UCSD-AML1 (cell line): ENCODE measurements at regions not wholly inside any gene's neighbourhood (a gene's known extent, or its start where the extent isn't known, plus 50 kb on each side); places are given as distances from the start of the nearest gene placed in this dataset.
"Not testable (repeated sequence)": the region's sequence is repeated elsewhere in the genome, so short reads cannot be mapped to it uniquely, and the experiment has no call there.

ENCODE experiments used
- DNase-seq: peaks from one replicate; lab custom pipeline; 2025; ENCODE audit not compliant: unreplicated experiment; lab: John Stamatoyannopoulos, UW

GRCh38 chr3:147669077-147669476, 259.9 kb downstream of the ZIC1 start:
- DNase-seq, result no peak

- DNase-seq, result no peak
Observed at GRCh38 chr3:147672035-147672434, 262.9 kb downstream of the ZIC1 start.

DNA sequence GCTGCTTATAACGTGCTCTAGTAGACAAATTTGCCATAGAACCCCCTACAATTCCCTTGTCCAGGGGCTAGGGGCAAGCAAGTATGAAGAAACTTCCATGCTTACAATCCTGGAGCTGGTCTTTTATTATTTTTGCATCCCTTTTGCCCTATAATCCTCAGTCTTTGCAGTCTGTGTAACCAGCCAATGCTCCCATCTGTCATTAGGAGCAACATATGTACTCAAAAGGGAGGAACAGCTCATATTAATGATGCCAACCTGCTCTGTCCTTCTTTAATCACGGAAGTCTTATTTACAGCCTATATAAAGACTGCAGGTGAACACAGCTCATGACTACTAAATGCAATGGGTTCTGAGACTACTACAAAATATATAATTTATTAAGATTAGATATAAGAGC, 263.3 kb downstream of the ZIC1 start:
- DNase-seq, result no peak

- DNase-seq, result no peak
Observed at GRCh38 chr3:147675761-147676160, 266.6 kb downstream of the ZIC1 start.

DNA sequence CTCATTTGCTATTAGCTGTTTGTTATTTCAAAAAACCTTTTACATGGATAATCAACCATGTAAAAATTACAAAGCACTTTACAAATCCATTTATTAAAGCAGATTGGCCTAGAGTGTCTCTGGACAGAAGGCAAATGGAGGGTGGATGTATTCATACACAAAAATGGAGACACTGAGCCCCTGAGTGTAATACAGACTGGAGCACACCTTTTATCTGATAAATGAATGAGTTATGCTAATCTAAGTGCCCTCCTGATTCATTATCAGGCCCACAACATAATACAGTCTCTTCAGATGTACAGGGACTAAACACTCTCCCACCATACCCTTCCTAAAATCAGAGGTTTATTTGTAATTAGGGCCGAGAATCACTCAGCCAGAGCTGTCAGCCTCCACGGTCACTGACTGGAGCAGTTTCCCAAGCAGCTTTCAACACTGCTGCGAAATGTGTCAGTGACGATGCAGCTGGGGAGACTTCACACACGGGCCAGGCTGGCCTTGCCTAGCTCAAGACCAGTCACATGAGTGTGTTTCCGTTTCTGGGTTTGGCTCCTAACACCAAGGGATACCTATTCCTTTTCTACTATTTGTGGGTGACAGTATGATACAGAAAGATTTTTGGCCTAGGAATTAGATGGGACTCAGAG, 271.8 kb downstream of the ZIC1 start:
- no peak for DNase-seq

DNA sequence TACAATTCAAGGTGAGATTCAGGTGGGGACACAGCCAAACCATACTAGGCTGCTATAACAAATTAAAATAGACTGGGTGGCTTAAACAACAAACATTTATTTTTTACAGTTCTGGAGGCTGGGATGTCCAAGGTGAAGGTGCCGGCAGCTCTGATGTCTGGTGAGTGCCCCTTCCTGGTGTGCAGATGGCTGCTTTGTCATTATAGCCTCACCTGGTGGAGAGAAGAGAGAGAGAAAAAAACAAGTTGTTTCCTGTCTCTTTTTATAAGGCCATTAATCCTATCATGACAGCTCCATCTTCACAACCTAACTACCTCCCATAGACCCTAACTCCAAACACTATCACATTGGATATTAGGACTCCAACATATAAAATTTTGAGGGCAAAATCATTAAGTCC, 279.7 kb downstream of the ZIC1 start:
- no peak for DNase-seq

- no peak for DNase-seq
Observed at GRCh38 chr3:147699175-147699838, 290.1 kb downstream of the ZIC1 start.

- no peak for DNase-seq
Observed at GRCh38 chr3:147701195-147701594, 292.0 kb downstream of the ZIC1 start.

GRCh38 chr3:147702509-147702908, 293.3 kb downstream of the ZIC1 start:
- DNase-seq, result no peak

DNA sequence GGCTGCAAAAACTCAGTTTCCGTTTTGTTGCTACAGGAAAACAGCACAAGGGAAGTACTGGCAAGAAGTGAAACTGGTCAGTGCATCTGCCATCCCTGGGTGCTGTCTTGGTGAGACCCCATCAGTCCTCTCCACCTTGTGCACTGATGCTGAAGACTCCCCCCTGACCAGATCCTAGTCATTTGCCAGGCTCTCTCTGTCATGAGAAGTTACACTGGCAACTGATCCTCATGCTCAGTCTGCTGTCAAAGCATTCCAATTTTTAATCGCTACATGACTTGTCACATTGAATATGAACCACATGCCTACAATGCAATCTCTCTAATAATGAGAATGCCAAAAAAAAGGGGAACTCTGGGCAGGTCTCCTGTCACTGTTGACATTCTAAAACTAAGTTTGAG, 296.5 kb downstream of the ZIC1 start:
- no peak for DNase-seq

DNA sequence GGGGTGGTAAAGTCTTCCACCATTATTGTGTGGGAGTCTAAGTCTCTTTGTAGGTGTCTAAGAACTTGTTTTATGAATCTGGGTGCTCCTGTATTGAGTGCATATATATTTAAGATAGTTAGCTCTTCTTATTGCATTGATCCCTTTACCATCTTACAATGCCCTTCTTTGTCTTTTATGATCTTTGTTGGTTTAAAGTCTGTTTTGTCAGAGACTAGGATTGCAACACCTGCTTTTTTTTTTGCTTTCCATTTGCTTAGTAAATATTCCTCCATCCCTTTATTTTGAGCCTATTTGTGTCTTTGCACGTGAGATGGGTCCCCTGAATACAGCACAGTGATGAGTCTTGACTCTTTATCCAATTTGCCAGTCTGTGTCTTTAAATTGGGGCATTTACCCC, 301.6 kb downstream of the ZIC1 start:
- not testable (repeated sequence) for DNase-seq

- DNase-seq, result no peak
Observed at GRCh38 chr3:147712357-147712756, 303.2 kb downstream of the ZIC1 start.

- not testable (repeated sequence) for DNase-seq
Observed at GRCh38 chr3:147712758-147713157, 303.6 kb downstream of the ZIC1 start.

GRCh38 chr3:147713234-147714133, 304.3 kb downstream of the ZIC1 start:
- DNase-seq, result no peak

- no peak for DNase-seq
Observed at GRCh38 chr3:147729641-147730040, 320.5 kb downstream of the ZIC1 start.

DNA sequence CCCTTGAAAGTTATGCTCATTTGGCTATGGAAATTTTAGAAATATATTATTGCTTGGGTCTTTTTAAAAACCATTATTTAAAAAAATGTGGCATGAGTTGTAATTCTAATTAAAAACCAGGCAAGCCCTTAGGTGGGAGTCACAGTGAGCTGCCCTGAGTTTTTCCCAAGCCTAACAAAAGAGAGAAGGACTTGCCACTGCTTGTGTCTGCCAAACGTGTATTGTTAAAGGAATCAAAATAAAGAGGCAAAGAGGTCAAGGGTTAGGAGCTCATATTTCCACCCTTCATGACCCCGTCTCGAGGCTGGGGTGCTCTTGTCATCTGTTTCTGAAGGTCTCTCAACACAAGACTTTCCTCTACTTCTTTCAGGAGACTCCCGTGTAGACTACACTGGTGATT, 321.1 kb downstream of the ZIC1 start:
- DNase-seq, result no peak

DNA sequence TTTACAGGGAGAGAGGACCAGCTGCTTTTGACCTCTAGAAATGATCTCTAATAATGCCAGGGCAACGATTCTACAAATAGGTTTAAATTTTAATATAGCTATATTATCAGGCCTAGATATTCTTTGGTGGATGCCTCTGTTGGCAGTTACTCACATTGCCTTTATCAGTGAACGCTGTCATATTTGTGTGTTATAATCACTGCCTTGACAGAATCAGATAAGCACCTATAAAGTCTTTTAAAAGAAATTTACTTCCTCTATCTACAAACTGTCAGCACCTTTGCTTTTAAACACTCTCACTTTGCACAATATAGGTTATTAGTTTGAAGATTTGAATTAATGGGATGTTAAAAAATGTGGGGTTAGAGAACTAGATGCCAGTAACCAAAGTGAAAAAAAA, 324.1 kb downstream of the ZIC1 start:
- no peak for DNase-seq

- DNase-seq, result no peak
Observed at GRCh38 chr3:147735616-147736015, 326.5 kb downstream of the ZIC1 start.

- DNase-seq, result no peak
Observed at GRCh38 chr3:147736226-147736625, 327.1 kb downstream of the ZIC1 start.

DNA sequence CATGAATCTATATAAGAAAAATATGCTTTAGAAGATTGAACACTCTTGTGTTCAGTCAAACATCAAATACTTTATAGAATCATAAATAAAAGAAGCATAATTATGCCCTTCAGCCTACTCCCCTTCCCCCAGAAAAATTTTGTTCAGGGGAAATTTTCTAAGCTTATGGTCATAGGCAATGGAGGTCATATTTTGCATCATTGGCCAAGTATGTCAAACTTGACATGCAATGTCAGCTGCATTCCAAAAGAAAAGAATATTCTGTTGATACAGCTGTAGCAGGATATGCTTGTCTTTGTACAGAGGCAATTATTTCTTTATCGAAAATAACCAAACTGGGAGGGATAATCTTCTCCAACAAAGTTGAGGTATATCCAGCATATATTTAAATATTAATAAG, 328.2 kb downstream of the ZIC1 start:
- DNase-seq, result no peak

DNA sequence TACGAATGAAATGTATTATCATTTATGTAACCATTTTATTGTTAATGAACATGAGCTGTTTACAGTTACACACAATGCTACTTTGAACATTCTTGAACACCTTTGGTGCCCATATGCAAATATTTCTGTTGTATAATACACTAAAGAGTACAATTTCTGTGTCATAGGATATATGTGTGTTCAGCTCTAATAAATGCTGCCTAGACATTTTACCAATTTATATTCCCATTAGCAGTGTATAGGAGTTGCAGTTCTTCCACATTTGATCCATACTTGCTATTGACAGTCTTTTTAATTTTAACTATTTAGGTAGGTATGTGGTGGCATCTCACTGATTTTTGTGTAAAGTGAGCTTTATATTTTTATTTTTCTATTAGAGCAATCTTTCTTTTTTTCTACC, 331.8 kb downstream of the ZIC1 start:
- DNase-seq, result no peak

DNA sequence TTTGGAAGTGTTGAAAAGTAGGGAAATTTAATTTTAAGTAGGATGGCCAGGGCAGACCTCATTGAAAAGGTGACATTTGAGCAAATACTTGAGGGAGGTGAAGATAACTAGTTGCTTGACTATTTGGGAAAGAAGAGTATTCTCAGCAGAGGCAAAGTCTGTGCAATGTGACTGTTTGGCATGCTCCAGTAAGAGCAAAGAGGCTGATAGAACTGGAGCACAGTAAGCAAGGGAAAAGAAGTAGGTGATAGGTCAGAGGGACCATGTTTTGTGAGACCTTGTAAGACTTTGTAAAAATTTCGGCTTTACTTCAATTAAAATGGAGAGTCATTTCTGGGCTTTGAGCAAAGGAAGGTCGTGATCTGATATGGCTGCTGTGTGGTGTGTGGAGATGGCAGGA, 335.8 kb downstream of the ZIC1 start:
- no peak for DNase-seq
